ENCODE measurements at regions not wholly inside any gene's neighbourhood (a gene's known extent, or its start where the extent isn't known, plus 50 kb on each side); places are given as distances from the start of the nearest gene placed in this dataset.

- no peak for TF ChIP-seq MYC (IDR thresholded peaks at IDR 0.05; ENCODE audit: low read depth, low read length)
- TF ChIP-seq CTCF (IDR thresholded peaks at IDR 0.05; ENCODE audit: low read depth, low read length) = no peak
- TF ChIP-seq MAX (IDR thresholded peaks at IDR 0.05; ENCODE audit: low read depth, low read length) = no peak
- no peak for TF ChIP-seq POLR2A (IDR thresholded peaks at IDR 0.05; ENCODE audit: extremely low read depth, insufficient read length)
- no peak overlapping the region for H3K4me3 ChIP-seq (ENCODE audit: low read depth, low read length)
- no peak for DNase-seq (ENCODE audit: low read depth)
These were observed 272.2 kb upstream of the MAP3K7 start for GRCh38 chr6:90859056-90859455.

- no peak for TF ChIP-seq POLR2A (IDR thresholded peaks at IDR 0.05; ENCODE audit: extremely low read depth, insufficient read length)
- no peak for TF ChIP-seq MAX (IDR thresholded peaks at IDR 0.05; ENCODE audit: low read depth, low read length)
- TF ChIP-seq MYC (IDR thresholded peaks at IDR 0.05; ENCODE audit: low read depth, low read length) = no peak
- TF ChIP-seq CTCF (IDR thresholded peaks at IDR 0.05; ENCODE audit: low read depth, low read length) = no peak
- no peak overlapping the region for H3K4me3 ChIP-seq (ENCODE audit: low read depth, low read length)
- no peak for DNase-seq (ENCODE audit: low read depth)
These were observed 262.8 kb upstream of the MAP3K7 start for GRCh38 chr6:90849686-90850085.

GRCh38 chr6:90846824-90847223 lies 260.0 kb upstream of the MAP3K7 start:
- no peak for DNase-seq (ENCODE audit: low read depth)
- no peak for TF ChIP-seq MYC (IDR thresholded peaks at IDR 0.05; ENCODE audit: low read depth, low read length)
- no peak for TF ChIP-seq CTCF (IDR thresholded peaks at IDR 0.05; ENCODE audit: low read depth, low read length)
- TF ChIP-seq POLR2A (IDR thresholded peaks at IDR 0.05; ENCODE audit: extremely low read depth, insufficient read length) = no peak
- no peak for TF ChIP-seq MAX (IDR thresholded peaks at IDR 0.05; ENCODE audit: low read depth, low read length)
- H3K4me3 ChIP-seq (ENCODE audit: low read depth, low read length) = no peak overlapping the region

- no peak for DNase-seq (ENCODE audit: low read depth)
- no peak for TF ChIP-seq MAX (IDR thresholded peaks at IDR 0.05; ENCODE audit: low read depth, low read length)
- TF ChIP-seq MYC (IDR thresholded peaks at IDR 0.05; ENCODE audit: low read depth, low read length) = no peak
- TF ChIP-seq CTCF (IDR thresholded peaks at IDR 0.05; ENCODE audit: low read depth, low read length) = no peak
- no peak for TF ChIP-seq POLR2A (IDR thresholded peaks at IDR 0.05; ENCODE audit: extremely low read depth, insufficient read length)
- no peak overlapping the region for H3K4me3 ChIP-seq (ENCODE audit: low read depth, low read length)
These were observed 248.8 kb upstream of the MAP3K7 start for GRCh38 chr6:90835596-90836212.

GRCh38 chr6:90829311-90829710 lies 242.4 kb upstream of the MAP3K7 start:
- no peak for TF ChIP-seq MAX (IDR thresholded peaks at IDR 0.05; ENCODE audit: low read depth, low read length)
- no peak for TF ChIP-seq CTCF (IDR thresholded peaks at IDR 0.05; ENCODE audit: low read depth, low read length)
- DNase-seq (ENCODE audit: low read depth) = no peak
- no peak overlapping the region for H3K4me3 ChIP-seq (ENCODE audit: low read depth, low read length)

- DNase-seq (ENCODE audit: low read depth) = no peak
- no peak for TF ChIP-seq CTCF (IDR thresholded peaks at IDR 0.05; ENCODE audit: low read depth, low read length)
- TF ChIP-seq POLR2A (IDR thresholded peaks at IDR 0.05; ENCODE audit: extremely low read depth, insufficient read length) = no peak
- no peak for TF ChIP-seq MAX (IDR thresholded peaks at IDR 0.05; ENCODE audit: low read depth, low read length)
- no peak for TF ChIP-seq MYC (IDR thresholded peaks at IDR 0.05; ENCODE audit: low read depth, low read length)
- H3K4me3 ChIP-seq (ENCODE audit: low read depth, low read length) = no peak overlapping the region
These were observed 233.6 kb upstream of the MAP3K7 start for GRCh38 chr6:90820436-90820835.
